ENCODE measurements at regions not wholly inside any gene's neighbourhood (a gene's known extent, or its start where the extent isn't known, plus 50 kb on each side); places are given as distances from the start of the nearest gene placed in this dataset.

GRCh38 chr5:93967923-93968322, 226.5 kb upstream of the POU5F2 start:
- TF ChIP-seq CTCF (IDR thresholded peaks at IDR 0.05) (no peak), POLR2A (IDR thresholded peaks at IDR 0.05; ENCODE audit: low read depth) (no peak), POLR2AphosphoS5 (IDR thresholded peaks at IDR 0.05) (no peak), EP300 (IDR thresholded peaks at IDR 0.05) (no peak)

Data from esophagus muscularis mucosa (tissue), 4 donors.